ENCODE measurements at regions not wholly inside any gene's neighbourhood (a gene's known extent, or its start where the extent isn't known, plus 50 kb on each side); places are given as distances from the start of the nearest gene placed in this dataset.

DNA sequence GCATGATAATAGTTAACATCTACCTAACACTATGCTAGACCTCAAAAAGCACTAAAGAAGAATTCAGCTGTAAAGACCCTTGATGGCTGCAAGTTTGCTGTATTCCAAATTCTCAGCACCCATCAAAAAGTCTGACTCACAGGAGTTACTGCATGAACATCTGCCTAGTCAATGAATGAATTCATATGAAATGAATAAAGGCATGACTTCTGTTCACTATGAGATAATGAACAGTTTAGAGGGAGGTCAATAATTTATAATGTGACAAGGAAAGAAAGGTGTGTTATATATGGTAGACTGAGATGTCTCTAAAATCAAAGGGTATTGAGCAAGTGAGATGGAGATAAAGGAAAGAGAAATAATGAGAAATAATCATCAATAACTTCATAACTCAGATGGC is 508.2 kb upstream of the TGFBR2 start:
- TF ChIP-seq POLR2AphosphoS5 (IDR thresholded peaks at IDR 0.05; ENCODE audit: borderline replicate concordance, low read depth, low read length), result no peak
- TF ChIP-seq EZH2 (IDR thresholded peaks at IDR 0.05), result no peak
- no peak for TF ChIP-seq FOXP2 (optimal IDR thresholded peaks at IDR 0.05; ENCODE audit: control extremely low read depth, extremely low read length, insufficient read depth)
